GM18499 (cell line): ENCODE measurements at regions not wholly inside any gene's neighbourhood (a gene's known extent, or its start where the extent isn't known, plus 50 kb on each side); places are given as distances from the start of the nearest gene placed in this dataset.
A peak's percentile ranks its signal among the peaks of the same experiment; 100 is the strongest.
"Not testable (repeated sequence)": the region's sequence is repeated elsewhere in the genome, so short reads cannot be mapped to it uniquely, and the experiment has no call there.

Experiments used
- ATAC-seq: cut with Tn5 transposase; IDR thresholded peaks from one replicate; pipeline ENCODE4 v1.9.1; 2021; ENCODE audit warnings: moderate number of reproducible peaks; ENCODE audit not compliant: insufficient read depth, unreplicated experiment

DNA sequence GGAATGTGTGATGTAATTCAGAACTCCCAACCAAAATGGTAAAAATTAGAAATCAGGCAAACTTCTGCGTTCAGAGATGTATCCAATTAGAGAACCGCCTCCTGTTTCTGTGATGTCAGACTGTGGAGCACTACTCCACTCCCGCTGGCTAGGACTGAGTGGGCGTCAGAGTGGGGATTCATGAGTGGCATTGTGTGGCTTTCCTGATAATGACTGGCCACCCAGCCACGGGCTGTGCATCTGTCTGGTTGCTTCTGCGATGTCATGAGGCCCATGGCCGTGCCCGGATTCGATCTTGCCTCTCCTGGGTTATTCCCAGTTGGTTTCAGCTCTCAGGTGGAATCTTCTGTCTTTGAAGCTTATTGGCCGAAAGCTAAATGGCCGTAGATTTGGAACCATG, 87.1 kb upstream of the KCNA1 start:
- ATAC-seq = no peak

DNA sequence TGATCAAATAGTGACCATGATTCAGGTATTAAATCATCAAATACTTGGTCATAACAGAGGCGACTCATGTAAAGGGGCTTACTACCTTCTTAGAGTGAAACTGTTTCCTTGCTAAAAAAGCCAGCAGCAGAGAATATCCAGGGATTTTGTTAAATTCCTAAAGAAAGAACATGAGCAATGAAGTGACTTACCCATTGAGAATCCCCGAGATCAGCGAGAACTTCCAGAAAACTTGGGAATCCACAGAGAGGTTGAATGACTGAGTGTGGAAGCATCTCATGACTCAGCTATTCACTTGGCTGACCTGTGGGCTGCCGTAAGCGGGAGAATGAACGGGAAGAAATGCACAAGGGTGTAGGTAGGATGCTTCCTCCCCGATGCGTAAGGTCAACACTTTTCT, 85.3 kb upstream of the KCNA1 start:
- ATAC-seq = no peak

DNA sequence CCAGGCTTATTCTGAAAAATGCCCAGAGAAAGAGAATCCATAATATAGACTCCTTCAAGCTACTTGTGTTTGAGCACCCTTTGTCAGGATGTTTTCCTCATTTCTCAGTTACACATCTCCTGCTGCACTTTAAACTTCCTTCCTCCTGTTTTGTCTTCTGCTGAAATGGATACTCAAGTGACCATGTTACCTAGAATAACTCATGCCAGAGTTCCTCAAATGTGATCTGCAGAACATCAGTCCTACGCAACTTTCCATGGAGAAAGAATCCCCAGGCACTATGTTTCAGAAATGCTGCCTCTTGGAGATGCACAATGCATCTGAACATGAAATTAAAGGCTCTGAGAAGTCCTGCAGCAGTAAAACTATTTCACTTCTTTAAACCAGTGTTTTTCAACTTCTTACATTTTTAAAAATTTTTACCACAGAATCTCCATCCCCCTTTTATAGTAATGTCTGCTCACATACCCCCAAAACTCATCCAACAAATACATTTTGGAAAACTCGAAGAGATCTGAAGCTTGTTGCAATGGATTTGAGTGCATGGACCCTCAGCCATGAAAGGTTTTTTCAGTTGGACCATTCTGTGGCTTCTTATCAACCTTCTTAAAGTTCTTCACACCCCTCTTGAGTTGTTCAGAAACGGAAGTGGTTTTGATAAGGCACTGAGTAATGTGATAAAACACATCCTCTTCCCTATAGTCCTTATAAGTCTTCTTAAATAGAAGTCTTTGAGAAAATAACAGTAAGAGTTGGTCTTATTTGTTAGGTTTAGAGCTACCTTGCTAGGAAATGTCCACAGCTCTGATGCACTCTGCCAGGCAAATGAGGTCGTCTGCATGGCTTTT, 84.5 kb upstream of the KCNA1 start:
- no peak for ATAC-seq

DNA sequence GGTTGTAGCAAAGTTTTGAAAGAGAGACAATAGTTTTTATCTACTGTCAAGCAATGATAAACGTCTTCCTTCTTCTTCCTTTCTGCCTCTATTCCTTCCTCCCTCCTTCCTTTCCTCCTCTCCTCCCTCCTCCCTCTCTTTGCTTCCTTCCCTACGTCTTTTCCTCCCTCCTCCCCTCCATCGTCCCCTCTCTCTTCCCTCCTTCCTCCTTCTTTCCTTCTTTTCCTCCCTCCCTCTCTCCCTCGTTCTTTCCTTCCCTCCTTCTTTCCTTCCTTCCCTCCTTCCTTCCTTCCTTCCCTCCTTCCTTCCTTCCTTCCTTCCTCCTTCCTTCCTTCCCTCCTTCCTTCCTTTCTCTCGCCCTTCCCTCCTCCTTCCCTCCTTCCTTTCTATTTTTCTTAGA, 82.8 kb upstream of the KCNA1 start:
- ATAC-seq = no peak

DNA sequence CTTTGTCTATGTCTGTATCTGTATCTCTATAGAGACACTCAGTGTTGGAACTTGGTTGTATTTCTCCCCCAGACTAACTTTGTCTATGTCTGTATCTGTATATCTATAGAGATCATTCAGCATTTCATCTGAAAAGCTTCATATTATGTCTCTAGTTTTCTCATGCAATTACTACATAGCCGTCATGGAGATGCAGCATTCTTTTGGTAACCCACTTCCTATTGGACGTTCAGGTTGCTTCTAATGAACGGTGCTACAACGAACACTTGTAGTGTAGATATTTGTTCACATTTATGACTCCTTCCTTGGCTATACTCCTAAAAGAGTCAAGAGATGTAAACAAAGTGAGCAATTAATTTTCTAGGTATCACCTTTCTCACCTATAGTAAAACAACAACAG, 81.5 kb upstream of the KCNA1 start:
- no peak for ATAC-seq

DNA sequence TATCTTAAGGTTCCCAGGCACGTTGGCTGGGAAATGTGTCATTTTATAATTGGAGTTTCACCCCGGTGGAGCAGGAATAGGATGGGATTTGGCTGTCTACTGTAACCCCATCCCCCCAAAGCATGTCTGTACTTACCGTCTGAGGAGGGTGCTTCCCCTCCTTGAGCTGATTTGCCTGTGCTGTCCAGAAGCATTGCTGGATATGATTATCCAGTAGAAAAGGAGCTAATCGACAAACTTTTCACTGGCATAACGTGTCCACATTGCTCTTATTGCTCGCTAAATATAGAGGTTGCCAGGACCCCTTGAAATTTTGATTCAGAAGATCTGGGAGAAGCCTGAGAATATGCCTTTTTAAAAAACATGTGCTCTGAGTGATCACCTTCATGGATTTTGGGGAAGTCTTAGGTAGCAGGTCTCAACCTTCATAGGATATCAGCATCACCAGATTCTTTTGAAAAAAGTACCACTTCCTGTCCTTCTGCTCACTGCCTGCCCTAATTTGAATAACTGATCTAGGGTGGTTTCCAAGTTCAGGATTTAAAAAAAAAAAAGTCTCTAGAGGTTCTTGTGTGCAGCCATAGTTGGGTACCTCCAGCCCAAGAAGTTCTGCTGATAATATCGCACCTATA, 80.4 kb upstream of the KCNA1 start:
- ATAC-seq = peak; percentile 58

DNA sequence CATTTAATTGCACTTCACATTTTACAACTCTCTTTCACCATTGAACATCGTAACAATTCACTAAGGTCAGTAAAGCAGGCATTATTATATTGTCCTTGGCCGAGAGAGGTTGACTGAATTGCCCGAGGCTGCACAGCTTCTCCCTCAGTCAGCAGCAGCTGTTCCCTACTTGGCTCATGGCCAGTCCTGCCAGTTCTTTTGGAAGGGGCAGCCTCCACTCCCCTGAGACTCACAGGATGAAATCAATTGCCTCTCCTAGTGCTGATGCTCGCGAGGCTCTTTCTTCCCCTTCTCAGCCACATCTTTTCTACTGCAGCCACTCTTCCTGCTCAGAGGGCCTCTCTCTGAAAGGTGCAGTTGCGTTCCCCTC, 79.9 kb upstream of the KCNA1 start:
- ATAC-seq = no peak

DNA sequence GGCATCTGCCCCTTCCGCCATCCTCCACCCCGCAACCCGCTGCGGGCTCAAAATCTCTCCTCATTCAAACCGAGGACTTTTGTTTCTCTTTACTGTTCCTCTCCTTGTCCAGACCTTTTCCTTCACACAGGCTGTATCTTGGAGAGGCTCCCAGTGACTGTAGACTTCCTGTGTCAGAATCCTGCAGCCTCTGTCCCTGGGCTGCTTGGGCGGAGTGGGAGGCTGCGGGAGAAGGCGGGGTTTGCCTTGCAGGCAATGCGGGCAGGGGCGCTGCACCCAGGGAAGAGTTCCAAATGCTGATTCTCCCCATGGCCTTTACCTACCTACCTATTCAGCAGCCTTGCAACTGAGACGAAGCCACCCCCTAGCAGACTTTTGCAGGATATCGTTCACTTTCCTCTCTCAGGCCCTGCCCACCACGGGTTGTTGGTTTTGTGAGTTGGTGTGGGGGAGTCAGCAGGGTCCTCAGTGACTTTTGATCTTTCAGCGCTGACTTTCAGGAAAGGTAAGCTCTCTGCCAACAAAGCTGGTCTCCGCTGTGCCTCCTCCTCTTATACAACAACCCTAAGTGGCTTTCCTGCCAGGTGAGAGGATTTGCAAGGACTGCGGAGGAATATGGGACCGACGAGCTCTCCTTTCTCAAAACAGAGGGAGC, 79.0 kb upstream of the KCNA1 start:
- no peak for ATAC-seq

DNA sequence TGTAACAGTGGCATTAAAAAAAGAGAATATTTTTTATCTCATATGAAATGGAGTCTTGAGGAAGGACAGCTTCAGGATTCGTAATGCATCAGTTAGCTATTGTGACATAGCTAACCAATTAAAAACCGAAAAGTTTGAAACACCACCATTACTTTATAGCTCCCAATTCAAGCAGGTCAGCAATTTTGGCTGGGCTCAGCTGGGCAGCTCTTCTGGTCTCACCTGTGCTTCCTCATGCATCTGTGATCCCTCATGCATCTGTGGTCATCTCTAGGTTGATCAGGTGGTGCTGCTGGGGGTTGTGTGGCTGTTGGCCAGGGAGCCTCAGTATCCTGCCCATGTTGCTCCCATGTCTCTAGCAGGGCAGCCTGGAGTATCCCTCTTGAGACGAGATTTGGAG, 76.7 kb upstream of the KCNA1 start:
- no peak for ATAC-seq

DNA sequence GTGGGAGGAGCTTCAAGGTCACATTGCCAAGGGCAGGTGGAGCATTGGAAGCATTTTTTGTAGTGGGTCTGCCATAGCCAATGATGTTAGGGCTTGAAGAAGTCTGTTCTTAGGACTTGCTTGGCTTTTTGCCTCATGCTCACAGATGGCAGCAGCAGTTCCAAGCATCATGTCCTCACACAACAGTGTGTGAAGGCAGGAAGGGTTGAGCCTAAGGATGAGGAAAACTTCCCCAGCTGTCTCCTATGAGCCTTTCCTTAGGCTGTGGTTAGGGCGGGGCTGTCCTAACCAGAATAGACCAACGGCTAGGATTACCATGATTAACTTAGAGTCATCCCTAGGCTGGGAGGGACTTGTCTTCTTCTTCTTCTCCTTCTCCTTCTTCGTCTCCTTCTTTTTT, 76.2 kb upstream of the KCNA1 start:
- no peak for ATAC-seq

DNA sequence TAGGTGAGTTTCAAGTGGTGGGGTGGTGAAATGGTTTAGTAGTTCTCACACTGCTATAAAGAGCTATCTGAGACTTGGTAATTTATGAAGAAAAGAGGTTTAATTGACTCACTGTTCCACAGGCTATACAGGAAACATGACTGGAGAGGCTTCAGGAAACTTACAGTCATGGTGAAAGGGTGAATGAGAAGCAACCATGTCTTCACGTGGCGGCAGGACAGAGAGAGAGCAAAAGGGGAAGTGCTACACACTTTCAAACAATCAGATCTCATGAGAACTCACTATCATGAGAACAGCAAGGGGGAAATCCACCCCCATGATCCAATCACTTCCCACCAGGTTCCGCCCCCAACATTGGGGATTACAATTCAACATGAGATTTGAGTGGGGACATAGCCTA, 67.3 kb upstream of the KCNA1 start:
- ATAC-seq = not testable (repeated sequence)

DNA sequence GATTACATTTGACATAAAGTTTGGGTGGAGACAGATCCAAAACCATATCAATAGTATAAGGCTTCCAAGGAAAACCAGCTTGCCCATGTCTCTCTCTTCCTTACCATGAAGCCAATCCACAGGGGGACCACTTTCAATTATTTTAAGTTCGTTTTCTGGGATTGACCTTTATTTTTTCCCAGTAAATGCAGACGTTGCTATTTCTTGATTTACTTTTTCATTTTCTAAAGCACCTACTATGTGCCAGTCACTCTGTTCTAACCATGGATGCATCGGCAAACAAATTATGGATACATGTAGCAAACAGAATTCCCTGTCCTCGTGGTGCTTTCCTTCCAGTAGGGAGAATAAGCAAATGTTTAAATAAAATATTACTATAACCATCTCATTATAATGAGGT, 65.8 kb upstream of the KCNA1 start:
- no peak for ATAC-seq

DNA sequence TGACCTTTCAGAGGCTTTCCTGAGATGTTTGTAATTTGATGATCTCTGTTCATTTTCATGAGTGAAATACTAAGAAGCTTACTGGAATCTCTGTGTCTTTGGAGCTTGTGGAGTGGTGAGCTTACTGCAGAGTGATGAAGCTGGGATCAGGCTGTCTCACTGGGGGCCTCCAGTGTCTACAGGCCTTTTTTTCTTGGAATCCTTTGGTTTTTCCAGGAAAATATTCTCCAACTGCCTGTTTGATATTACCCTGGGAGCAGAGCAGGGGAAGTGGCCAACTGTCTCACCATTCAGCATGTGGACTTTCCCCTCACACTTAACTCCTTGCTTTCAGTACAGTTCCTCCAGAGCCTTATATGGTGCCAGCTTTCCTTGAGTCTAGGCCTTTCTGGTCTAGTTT, 62.0 kb upstream of the KCNA1 start:
- ATAC-seq = no peak

DNA sequence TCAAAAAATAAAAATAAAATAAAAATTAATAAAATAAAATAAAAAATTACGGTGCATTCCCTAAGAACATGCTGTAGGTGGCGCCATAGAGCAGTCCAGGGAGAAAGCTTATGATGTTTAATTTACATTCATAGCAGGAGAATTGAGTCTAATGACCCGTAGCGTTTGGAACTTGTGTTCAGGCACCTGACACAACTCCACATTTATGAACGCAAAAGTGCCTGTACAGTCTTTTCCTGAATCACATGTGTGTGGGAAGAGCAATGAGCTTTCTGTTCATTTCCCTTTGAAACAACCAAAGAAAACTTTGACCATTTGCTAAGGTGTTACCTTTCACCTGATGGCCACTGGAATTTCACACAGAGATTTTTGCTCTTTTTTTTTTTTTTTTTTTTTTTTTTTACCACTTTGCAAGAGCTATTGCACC, 60.6 kb upstream of the KCNA1 start:
- no peak for ATAC-seq

DNA sequence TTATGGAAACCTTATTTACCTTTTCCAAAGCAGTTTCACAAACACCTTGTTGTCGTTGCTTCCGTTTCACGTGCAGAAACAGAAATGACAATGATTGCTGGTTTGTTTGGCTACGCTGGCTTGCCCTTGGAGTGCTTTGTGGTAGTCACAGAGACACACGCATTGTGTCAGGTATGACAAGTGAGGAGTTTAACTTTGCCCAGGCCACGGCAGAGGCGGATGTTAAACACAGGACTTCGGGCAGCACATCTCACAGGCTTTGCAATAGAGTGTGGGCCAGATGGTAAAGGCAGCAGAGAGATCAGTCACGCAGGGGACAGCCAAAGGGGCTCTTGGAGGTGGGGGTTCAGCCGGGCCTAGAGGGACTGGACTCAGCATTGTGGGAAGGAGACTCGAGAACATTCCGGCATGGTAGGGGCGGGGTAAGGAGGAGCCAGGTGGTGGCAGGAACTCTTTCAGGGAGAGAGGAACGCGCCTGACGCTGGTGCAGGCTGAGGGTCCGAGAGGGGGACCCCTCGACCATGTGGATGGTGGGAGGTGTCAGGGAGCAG, 59.8 kb upstream of the KCNA1 start:
- ATAC-seq = no peak

DNA sequence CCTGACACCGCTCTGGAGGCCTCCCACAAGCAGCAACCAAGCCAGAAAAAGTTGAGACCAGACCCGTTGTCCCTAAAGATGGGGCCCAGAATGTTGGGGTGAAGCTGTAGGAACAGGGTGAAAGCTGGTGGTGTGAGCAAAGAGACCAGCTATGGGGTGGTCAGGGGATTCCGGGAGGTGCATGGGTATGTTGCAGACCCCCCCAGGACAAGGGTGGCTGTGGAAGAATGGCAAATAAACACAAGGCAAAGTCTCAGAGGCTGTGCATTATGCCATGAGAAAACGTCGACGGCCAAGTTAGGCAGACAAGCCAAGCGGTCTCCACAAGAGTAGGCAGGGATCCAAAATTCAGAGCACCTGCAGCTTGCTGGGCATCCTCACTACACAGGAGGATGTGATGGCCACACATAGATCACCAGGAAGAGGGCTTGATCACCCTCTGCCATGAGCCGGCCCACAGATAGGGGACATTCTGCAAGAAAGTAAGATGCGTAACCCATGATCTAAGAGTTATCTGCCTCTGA, 58.8 kb upstream of the KCNA1 start:
- no peak for ATAC-seq

DNA sequence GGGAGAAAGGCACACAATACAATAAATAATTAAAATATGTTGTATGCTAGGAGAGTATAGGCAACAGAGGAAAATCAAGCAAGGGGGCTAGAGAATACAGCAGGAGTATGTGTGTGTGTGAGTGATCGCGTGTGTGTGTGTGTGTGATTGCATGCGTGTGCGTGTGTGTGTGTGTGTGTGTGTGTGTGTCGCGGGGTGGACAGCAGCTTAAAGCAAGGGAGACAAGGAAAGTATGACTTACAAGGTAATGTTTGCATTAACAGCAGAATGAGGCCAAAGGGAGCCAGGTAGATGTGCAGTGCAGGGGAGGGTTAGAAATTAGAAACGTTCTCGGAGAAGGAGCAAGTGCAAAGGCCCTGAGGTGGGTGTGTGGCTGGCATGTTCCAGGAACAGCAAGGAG, 57.4 kb upstream of the KCNA1 start:
- no peak for ATAC-seq

DNA sequence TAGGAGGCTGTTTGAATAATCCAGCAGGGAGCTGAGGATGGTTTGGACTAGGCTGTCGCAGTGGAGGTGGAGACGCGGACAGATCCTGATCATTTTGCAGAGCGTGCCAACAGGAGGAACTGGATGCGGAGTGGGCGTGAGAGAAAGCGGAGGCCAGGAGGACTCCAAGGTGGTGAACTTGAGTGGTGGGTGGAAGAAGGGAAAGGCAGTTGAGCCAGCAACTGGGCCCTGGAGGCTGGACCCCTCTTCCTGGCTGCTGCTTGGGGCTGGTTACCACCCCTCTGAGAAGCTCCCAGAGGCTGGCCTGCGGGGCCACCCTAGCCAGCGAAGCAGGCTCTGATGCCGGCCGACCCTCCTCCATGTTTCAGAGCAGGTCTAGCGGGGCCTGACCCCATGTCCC, 56.8 kb upstream of the KCNA1 start:
- no peak for ATAC-seq

DNA sequence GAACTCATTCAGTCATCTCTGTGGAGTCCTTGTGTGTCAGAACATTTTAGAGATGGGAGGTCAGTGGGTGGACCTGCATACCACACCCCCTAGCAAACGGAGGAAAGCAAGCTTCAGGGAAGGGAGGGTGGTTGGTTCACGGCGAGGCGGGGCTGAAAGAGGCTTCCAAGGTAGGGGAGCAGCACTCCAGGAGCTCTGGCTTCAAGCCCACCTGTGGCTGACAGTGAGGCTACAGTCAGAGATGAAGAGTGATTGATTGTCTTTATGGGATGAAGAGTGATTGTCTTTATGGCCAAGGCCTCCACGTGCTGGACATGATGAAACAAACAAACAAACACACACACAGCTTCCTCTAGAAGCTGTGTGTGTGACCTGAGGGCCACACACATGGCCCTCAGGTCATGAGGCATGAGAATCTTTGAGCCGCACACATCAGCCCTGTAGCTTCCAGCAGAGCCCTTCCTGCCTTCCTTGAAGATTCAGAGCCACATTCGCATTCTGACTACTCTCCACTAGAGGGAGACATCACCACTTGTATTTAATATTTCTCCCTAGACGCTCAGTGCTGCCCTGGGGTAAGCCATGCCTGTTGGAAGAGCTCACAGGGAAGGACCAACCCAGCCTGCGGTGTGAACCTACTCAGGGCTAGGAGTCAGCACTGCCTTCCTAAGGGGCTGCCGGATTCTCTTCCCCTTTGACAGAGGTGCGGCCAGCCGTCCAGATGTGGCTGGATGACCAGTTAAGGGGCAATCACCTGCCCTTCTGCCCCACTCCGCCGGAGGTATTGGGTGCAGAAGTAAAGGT, 54.4 kb upstream of the KCNA1 start:
- no peak for ATAC-seq

DNA sequence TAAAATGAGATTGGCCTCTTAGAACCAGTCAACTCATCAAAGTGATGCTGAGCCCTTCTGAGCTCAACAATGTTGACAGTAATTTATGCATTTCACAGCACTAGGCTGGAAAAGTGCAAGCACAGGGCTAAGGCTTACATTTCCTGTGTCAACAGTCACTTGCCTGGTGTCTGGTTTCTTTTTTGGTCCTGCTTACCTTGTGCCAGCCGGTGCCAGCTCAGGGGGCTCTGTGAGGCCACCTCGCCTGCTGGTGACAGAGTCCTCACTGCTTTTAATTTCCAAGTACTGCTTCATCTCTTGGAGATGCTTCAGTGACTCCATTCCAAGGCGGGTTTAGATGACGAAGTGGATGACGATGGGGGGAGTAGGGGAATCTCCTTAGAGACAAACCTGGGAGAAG, 53.1 kb upstream of the KCNA1 start:
- ATAC-seq = no peak
